ENCODE measurements at regions not wholly inside any gene's neighbourhood (a gene's known extent, or its start where the extent isn't known, plus 50 kb on each side); places are given as distances from the start of the nearest gene placed in this dataset.

DNA sequence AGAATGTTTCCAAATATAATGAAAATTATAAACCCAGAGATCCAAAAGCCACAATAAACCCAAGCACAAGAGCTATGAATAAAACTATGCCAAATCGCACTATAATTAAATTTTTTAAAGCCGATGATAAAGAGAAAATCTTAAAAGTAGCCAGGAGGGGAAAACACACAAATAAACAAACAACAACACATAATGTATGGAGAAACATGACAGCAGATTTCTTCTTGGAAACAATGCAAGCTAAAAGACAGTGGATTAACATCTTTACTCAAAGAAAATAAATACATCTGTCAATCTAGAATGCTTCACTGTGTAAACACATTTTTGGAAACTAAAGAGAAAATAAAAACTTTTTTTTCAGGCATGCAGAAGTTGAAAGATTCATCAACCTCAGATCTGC is 53.0 kb upstream of the SMOX start:
- no peak for DNase-seq (ENCODE audit: low spot score)

DNA sequence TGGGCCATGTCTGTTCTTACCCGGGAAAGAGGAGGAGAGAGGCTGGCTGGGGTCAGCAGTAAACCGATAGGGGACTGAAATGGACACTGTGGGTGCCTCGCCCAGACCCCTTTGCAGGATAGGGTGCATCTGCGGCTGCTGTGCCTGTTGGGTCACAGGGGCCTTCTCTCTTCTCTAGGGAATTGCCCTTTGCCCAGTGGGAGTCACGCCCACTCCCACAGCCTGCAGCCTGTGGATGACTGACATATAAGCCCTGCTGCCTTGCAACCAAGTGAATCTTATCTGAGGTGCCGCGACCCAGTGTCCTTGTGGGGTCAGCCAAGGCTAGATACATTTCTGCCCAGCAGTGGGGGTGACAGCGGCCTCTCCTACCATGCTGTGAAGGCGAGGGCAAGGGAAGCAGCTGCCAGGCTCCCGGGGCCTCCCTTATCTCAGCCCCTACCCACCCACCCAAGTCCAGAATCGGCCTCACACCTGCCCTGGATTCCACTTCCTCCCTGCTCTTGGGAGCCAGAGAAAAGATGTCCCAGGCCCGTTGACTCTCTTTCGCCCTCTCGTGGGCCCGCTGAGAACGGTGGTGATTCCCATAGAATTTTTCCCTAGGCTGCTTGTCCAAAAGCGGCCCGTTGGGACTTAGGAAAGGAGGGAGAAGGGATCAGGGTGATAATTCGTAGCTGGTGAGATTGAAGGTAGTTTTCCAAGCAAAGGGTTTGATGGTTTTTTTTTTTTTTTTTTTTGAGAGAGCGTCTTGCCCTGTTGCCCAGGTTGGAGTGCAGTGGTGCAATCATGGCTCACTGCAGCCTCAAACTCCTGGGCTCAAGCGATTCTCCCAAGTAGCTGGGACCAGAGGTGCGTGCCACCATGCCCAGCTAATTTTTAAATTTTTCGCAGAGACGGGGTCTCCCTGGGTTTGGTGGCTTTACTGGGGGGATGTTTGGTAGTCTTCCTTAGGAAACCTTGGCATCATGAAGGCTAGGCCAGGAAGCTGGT is 56.8 kb upstream of the SMOX start:
- DNase-seq (ENCODE audit: low spot score): peak; percentile 53

DNA sequence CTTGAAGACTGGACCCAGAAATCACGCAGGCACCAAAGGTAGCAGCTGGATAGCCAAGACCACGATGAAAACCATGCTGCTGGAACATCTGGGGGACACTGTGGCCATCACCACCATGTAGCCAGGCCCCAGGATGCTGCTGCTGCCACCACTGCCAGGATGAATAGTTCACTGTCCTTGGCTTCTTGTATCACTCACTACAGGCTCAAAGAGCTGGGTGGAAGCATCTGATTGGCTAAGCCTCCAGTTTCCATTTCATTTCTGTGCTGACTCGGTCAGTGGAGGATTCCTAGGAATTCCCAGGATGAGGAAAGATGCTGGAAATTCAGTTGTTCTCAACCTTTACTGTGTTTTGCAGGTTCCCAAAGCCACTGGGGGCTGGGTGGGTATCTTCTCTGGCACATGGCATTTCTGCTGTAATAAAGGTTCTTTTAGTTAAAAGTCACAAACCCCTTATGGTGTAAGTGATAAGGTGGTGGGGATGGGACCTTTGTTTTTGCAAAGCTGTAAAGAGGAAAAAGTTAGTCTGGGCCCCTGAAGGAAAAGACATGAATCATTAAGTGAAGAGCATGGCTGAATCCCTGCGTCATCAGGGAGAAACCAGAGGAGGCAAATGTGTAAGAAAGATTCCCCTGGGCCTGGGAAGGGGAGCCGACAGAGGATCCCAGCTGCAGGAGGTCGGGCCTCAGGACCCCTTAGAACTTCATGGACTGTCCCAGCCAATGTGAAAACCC is 57.7 kb upstream of the SMOX start:
- no peak for DNase-seq (ENCODE audit: low spot score)

DNA sequence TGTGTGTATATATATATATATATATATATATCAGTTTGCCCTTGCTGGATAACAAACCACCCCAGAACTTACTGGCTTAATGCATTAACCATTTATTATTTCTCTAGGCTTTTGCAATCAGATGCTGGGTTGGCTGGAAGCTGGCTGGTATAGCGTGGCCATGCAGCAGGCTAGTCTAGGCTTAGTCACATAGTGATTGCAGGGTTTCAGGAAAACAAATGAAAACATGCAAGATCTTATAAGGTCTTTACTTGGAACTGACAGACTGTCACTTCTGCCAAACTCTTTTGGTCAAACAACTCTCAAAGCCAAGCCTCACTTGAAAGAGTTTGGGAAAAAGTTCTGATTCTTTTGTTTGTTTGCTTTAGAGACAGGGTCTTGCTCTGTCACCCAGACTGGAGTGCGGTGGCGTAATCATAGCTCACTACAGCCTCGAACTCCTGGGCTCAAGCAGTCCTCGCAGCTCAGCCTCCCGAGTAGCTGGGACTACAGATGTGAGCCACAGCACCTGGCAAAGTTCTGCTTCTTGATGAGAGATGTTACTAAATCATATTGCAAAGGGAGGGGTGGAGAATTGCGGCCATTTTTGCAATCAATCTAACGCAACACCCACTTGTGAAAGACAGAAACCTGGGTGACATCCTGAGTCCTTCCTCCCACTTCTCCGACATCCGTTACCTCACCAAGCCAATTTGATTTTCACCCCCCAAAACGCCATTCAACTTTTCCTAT is 58.7 kb upstream of the SMOX start:
- no peak for DNase-seq (ENCODE audit: low spot score)

DNA sequence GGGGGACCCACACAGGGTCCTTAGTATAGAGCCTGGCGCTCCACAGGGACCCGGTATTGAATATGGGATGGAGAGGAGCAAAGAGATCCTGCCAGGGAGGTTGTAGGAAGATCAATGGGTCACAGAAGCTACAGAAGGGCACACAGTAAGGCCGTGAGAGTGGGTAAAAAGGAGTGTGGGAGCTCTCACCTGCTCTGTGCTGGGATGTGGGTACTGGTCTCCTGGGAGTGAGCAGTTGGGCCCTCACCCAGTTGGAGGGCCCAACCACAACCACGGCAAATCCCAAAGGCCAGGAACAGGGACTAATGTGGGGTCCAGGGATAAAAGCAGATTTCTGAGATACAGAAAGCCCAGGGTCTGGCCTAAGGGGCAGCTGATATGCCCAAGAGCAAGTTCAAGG is 59.9 kb upstream of the SMOX start:
- no peak for DNase-seq (ENCODE audit: low spot score)

DNA sequence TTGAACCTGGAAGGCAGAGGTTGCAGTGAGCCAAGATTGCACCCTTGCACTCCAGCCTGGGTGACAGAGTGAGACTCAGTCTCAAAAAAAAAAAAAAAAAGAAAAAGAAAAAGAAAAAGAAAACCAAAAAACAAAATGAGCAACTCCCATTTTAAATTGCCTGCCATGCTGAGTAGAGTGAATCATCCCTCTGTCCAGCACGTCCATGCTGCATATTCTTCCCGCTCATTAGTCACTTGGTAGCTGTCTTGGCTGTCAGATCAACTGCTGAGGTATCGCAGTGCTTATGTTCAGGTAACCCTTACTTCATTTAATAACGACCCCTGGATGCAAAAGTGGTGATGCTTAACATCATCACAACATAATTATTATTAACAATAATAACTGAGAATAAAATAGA is 60.7 kb upstream of the SMOX start:
- DNase-seq (ENCODE audit: low spot score): no peak

DNA sequence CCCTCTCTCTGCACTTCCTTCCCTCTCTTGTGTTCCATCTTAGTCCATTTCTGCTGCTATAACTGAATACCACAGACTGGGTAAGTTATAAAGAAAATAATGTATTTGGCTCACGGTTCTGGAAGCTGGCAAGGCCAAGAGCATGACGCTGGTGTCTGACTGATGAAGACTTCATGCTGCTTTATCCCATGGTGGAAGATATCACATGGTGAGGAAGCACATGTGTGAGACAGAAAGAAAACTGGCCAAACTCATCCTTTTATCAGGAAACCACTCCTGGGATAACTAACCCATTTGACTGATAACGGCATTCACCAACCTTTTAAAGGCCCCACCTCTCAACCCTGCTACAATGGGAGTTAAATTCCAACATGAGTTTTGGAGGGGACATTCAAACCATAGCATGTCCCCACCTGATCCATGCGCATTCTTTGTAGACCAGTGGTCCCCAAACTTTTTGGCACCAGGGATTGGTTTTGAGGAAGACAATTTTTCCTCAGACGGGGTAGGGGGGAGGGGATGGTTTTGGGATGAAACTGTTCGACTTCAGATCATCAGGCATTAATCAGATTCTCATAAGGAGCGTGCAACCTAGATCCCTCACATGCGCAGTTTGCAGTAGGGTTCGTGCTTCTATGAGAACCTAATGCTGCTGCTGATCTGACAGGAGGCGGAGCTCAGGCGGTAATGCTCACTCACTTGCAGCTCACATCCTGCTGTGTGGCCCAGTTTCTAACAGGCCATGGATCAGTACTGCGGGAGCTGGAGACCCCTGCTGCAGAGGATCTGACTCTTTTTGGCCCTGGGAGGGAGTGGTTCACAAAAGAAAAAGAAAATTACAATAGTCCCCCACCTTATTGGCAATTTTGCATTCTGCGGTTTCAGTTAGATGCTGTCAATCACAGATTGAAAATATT is 61.6 kb upstream of the SMOX start:
- no peak for DNase-seq (ENCODE audit: low spot score)

DNA sequence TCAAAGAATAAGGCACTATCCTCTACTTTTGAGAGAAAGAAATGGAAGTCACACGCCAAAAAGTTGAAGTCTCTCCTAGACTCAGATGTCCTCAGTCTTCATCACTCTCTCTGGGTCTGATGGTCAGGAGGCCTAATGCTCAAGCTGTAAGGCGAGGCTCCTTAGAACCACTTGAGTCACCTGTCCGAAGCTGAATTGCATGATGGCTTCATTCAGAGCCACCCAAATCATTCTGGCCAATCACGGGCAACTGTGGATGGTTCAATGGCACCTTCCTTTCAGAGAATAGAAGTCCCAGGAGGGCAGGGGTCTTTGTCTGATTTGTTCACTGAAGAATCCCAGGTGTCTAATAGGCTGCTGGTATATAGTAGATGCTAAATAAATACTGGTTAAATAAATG is 63.9 kb upstream of the SMOX start:
- no peak for DNase-seq (ENCODE audit: low spot score)

DNA sequence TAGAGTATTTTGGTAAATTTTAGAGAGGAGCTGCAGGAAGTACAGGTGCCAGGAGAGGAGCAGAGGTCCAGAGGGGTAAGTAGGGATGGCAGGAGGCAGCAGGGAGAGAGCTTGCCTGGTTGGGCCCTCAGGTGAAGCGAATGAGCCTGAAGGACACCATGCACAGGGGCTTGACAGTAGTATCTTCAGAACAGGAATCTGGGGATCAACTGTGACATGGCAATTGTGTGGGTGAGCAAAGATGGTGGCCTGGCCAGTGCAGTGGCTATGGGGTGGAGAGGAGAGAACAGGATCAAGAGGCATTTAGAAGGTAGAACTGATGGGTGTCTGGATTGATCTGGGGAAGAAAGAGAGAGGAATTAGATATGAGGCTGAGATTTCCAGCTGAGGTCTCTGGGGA is 64.5 kb upstream of the SMOX start:
- no peak for DNase-seq (ENCODE audit: low spot score)

DNA sequence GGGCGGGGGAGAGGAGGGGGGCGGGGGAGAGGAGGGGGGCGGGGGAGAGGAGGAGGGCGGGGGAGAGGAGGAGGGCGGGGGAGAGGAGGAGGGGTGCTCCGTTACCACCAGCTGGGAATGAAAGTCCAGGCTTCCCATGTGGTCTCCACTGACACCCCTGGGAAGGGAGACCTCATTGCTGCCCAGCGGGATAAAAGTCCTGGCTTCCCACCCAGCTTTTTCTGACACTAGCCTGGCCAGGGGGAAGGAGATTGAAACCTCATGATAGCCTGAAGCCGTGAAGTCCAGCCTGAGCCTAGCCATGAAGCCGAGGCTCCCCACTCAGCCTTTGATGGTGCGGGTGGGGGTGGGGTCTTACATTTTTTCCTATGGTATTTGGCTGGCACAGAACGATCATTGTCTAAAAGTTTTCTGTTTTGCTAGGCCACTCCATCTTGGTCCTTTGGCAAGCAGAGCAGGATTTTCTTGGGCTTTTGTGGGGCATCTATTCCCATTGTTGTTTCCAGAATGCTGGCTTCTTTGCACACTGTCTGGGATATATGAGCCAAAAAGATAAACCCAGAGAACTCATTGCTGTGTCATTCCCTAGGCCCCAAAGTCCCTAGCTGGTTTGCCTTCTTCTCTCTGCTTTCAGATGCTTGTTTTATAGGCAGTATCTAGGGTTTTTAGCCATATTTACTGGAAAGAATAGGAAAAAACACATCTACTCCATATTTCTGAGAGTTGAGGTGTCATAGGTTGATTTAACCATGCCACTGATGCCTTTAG is 65.3 kb upstream of the SMOX start:
- no peak for DNase-seq (ENCODE audit: low spot score)

DNA sequence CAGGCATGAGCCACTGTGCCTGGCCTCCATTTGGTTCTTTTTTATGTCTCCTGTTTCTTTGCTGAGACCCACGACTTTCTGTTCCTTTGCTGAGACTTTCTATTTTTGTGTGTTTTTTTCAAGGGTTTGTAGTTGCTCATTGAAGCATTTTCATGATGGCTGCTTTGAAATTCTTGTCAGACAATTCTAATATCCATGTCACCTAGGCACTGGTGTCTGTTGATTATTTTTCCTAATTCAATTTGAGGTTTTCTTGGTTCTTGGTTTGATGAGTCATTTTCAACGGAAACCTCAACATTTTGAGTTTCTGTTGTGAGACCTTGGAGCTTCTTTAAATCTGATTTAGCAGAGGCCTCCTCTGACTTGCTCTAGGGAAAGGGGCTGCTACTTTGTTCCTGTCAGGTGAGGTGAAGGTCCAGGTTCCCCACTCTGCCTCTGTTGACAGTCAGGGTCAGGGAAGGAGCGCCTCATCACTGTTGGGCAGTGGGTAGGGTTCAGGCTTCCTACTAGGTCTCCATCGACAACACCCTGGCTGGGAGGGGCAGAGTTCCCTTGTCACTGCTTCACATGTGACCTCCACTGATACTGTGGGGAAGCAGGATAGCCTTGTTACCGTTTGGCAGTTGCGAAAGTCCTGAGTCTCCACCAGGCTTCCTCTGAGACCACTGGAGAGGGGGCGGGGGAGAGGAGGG is 66.1 kb upstream of the SMOX start:
- DNase-seq (ENCODE audit: low spot score): no peak

DNA sequence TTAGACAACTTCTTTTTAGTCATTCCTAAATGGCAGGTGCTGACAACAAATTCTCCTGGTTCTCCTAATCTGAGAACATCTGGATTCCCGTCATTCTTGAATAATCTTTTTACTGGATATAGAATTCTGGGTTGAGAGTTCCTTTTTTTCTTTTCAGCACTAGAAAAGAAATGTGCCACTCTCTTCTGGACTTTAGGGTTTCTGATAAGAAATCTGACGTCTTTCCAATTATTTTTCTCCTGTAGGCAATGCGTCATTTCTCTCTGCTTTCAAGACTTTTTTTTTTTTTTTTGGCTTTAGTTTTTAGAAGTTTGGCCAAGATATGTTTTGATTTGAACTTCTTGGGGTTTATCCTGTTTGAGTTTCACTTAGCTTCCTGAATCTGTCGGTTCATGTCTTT is 66.1 kb upstream of the RNF24 start:
- DNase-seq (ENCODE audit: low spot score): no peak

DNA sequence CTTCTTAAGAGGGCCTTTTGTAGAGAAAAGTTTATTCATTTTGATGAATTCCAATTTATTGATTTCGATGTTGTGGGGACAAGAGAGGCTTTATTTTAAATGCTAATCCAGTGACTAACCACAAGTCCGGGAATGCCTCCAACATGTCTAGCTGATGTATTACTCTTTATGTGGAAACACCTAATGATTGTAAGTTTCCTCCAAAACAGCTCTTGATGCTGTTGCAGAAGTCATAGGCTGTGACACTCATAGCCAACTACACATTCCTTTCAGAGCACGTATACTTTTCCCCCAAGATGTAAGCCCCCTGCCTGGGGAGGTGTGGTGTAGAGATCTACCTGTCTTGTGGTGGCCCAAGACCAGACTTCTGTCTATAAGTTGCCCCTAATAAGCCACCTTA is 61.3 kb upstream of the RNF24 start:
- no peak for DNase-seq (ENCODE audit: low spot score)

DNA sequence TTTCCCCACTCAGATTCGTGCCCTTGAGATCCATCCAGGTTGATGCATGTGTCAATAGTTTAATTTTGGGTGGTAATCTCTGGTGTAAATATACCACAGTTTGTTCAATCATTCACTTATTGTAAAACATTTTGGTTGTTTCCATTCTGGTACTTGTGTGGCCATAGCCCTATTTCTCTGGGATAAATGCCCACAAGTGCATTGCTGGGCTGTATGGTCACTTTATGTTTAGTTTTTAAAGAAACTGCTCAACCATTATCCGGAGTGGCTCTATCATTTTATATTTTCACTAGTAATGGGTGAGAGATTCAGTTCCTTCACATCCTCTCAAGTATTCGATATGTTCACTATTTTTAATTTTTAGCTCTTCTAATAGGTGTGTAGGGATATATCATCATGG is 60.7 kb upstream of the RNF24 start:
- no peak for DNase-seq (ENCODE audit: low spot score)

DNA sequence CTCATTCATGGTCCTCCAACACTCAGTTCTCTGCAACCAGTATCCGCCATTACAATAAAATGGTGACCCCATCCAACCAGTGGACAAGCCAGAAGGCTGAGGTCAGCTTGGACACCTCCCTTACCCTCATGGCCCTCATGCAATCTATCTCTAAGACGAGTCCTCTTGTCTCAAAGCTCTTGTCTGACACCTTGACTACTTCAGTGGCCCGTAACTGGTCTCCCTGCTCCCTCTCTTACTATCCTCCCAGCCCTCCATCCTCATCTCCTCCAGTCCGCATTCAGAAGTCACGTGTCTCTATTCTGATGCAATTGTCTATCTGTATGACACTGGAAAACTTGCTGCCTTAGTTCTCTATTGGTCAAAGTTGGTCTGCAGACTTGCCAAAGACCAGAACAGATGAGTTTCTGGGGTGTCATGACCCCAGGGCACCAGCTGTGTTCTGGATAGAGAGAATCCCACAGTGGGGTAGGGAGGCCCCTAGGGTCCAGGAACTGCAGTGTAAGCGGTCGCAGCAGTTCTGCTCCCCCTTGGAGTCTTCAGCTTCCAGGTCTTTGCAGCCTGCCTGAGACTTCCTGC is 59.6 kb upstream of the RNF24 start:
- no peak for DNase-seq (ENCODE audit: low spot score)

DNA sequence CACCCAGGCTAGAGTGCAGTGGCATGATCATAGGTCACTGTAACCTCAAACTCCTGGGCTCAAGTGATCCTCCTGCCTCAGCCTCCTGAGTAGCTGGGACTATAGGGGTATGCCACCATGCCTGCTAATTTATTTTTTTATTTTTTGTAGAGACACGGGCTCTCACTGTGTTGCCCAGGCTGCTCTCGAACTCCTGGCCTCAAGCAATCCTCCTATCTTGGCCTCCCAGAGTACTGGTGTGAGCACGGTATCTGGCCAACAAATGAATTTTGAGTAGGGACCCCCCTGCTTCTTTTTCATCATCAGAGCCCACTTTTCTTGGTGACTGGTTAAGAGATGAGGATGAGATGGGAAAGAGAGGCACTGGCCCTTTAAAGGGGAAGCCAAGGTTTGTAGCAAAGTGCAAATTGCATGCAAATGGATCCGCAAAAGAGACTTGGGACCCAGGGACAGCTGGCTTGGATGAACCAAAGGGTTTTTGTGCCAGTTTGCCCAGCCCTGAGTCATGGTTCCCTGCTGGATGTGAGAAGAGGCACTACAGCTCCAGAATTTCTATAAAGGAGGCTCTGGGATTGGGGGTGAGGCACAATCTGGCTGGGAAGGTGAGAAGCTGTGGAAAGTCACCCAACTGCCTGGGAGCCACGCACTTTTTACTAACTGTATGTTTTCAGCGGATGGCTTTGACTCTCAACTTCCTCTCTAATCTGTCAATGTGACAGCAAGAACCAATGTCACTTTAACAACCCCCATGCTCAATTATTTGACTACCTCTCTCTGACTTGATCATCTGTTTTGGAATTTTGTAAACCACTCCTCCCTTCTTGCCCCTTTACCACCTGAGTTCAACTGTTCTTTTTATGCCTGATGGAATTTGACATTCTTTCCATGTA is 58.7 kb upstream of the RNF24 start:
- DNase-seq (ENCODE audit: low spot score): no peak

DNA sequence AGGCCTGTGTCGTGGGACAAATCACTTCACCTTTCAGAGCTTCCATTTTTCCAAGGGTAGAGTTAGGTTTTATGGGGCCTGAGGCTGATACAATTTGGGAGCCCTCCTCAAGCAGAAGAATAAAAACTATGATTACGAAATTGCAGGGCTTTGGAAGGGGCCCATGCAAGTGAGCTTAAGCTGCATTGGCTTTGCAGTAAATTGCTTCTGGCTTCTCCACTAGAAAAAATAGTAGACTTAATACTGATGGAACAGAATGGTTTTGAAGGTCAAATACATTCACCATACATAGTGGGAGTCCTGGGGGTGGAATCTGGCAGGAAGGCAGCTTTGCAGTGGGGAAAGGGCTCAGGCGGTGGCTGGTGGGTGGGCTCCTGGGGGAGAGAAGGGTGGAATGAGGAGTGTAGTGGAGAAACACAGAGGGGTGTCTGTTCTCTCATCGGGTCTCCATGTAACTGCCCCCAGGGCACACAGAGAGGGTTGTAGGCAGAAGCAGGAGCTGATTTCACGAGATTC is 55.9 kb upstream of the RNF24 start:
- DNase-seq (ENCODE audit: low spot score): no peak

DNA sequence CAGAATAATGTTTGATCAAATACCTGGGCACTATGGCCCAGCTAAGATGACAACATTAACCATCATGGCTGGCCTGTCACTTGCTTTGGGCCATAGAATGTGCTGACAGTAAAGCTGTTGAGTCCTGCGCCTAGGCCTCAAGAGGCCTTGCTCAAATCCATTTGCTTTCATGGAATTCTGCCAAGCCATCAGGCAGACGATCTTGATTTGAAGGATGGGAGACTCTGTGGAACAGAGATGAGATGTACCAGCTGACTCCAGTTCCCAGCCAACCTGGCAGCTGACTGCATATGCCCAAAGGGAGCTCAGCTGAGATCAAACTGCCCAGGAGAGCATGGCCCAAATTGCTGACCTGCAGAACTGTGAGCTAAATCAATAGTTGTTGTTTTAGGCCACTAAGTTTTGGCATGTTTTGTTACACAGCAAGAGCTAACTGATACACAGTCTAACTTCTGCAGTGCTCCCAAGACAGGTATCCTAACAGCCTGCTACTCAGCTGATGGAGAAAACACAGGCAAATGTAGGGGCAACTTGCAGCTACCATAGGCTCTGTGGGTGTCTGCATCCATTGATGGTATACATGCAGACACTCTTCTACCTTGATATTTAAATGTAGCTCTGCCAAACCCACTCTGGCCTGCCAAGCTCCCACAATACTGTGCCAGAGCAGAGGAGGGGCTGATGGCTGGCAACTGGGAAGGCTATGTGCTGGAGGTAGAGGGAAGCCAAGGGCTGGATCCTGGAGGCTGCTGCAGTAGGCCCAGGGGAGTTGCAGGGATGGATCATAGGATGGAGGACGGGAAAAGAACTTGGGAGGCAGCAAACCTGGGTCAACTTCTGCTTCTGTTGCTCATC is 55.2 kb upstream of the RNF24 start:
- DNase-seq (ENCODE audit: low spot score): no peak

Measured in LoVo (cell line).